Esophagus squamous epithelium (tissue), 4 donors: ENCODE measurements at regions not wholly inside any gene's neighbourhood (a gene's known extent, or its start where the extent isn't known, plus 50 kb on each side); places are given as distances from the start of the nearest gene placed in this dataset.

Experiments
- CTCF ChIP-seq, 6 experiments: fragments of 450-650 bp in 4 of 6; fragments of 200-600 bp in 2 of 6; sonication (generic) in 2 of 6; IDR thresholded peaks; one replicate each; pipeline ENCODE4 v1.5.1; 2016 to 2019; ENCODE audit warnings: antibody characterized with exemption in 6 of 6, mild to moderate bottlenecking in 4 of 6, moderate library complexity in 4 of 6
- POLR2A ChIP-seq, 4 donors: fragments of 450-650 bp; IDR thresholded peaks; one replicate each; pipeline ENCODE4 v1.6.1; 2017; ENCODE audit warnings: antibody characterized with exemption in 4 of 4, mild to moderate bottlenecking in 4 of 4, moderate library complexity in 3 of 4

GRCh38 chr16:82345318-82345717, 175.3 kb upstream of the MPHOSPH6 start:
- TF ChIP-seq CTCF (IDR thresholded peaks at IDR 0.05): no peak
- no peak for TF ChIP-seq POLR2A (IDR thresholded peaks at IDR 0.05)
